ENCODE measurements at regions not wholly inside any gene's neighbourhood (a gene's known extent, or its start where the extent isn't known, plus 50 kb on each side); places are given as distances from the start of the nearest gene placed in this dataset.
A peak's percentile ranks its signal among the peaks of the same experiment; 100 is the strongest.

DNA sequence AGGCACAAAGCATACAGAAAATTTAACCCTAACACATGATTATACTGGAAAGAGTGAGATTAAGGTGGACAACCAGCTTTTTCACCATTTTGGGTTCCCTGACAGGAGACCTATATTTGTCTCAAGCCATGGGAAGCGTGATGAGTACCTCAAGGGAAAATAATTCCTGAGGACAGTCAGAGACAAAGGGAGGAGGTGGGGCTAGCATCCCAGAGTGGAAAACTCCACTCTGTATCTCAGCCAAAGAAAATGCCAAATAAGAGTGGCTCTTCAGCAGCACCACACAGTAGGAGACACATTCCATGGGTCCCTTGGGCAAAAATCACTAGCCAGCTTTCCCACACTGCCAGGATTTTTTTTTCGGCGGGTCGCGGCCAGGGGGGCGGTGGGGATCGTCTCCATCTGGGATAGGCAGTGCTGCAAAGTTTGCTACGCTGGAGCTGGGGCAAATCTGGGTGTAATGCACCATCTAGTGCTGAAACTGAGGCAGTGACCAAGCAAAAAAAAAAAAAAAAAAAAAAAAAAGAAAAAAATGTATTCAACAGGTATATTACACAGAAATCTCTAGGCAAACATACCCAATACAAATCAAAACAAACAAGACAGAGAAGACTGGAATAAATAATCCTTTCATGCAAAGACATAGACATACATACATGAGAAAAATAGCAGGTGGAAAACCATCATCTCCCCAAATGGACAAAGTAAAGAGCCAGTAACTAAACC lies 77.3 kb upstream of the SLC35F1 start:
- TF ChIP-seq, protein P1, sequence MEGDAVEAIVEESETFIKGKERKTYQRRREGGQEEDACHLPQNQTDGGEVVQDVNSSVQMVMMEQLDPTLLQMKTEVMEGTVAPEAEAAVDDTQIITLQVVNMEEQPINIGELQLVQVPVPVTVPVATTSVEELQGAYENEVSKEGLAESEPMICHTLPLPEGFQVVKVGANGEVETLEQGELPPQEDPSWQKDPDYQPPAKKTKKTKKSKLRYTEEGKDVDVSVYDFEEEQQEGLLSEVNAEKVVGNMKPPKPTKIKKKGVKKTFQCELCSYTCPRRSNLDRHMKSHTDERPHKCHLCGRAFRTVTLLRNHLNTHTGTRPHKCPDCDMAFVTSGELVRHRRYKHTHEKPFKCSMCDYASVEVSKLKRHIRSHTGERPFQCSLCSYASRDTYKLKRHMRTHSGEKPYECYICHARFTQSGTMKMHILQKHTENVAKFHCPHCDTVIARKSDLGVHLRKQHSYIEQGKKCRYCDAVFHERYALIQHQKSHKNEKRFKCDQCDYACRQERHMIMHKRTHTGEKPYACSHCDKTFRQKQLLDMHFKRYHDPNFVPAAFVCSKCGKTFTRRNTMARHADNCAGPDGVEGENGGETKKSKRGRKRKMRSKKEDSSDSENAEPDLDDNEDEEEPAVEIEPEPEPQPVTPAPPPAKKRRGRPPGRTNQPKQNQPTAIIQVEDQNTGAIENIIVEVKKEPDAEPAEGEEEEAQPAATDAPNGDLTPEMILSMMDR (IDR thresholded peaks at IDR 0.05; ENCODE audit: unreplicated experiment in 3 of 3): peak; percentile 29 to 54 (median 53)
- no peaks in the 10 kb centered on the region for H3K27me3 Mint-ChIP-seq (ENCODE audit: low read depth)
- peaks cover 6% of the 10 kb centered on the region for H3K9me3 Mint-ChIP-seq
- H3K4me3 Mint-ChIP-seq: peak overlapping the region; percentile 80 to 84 (median 81)
- no peaks in the 10 kb centered on the region for H3K36me3 Mint-ChIP-seq (ENCODE audit: low read depth)
- no peaks in the 10 kb centered on the region for H3K4me1 Mint-ChIP-seq
- H3K27ac Mint-ChIP-seq: peak overlapping the region in 1 of 3 experiments; percentile 21

- Mint-ChIP-seq H3K36me3 (ENCODE audit: low read depth) (no peaks in the 10 kb centered on the region), H3K27me3 (ENCODE audit: low read depth) (no peaks in the 10 kb centered on the region), H3K4me3 (no peak overlapping the region), H3K27ac (no peak overlapping the region), H3K9me3 (no peaks in the 10 kb centered on the region), H3K4me1 (no peaks in the 10 kb centered on the region)
- TF ChIP-seq, protein P1 (IDR thresholded peaks at IDR 0.05; ENCODE audit: unreplicated experiment in 3 of 3): no peak
These were observed 69.8 kb upstream of the SLC35F1 start for GRCh38 chr6:117837261-117837660.

DNA sequence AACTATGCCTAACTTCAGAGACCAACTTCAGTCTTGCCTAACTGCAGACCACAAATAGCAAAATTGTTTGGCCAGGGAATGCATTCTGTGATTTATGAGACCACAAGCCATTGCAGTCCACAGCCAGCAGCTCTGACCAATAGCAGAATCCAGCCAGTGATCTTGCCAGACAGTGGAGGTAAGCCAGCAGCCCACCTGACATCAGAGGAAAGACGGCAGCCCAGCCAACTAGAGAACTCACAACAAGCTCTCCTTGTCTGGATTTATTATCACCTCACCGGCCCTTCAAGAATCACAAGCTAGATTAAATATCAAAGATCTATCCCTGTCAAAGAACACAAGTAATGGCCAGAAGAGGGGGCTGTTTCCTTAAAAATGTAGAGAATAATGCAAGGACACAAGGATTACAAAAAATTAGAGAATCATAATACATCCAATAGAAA lies 66.5 kb upstream of the SLC35F1 start:
- no peak overlapping the region for H3K4me3 Mint-ChIP-seq
- H3K27ac Mint-ChIP-seq: no peak overlapping the region
- H3K4me1 Mint-ChIP-seq: no peaks in the 10 kb centered on the region
- H3K9me3 Mint-ChIP-seq: peaks cover 4% of the 10 kb centered on the region
- H3K36me3 Mint-ChIP-seq (ENCODE audit: low read depth): no peaks in the 10 kb centered on the region
- H3K27me3 Mint-ChIP-seq (ENCODE audit: low read depth): no peaks in the 10 kb centered on the region
- TF ChIP-seq, protein P1 (IDR thresholded peaks at IDR 0.05; ENCODE audit: unreplicated experiment in 3 of 3): peak; percentile 46 to 57 (median 48)

- no peak overlapping the region for H3K4me3 Mint-ChIP-seq
- H3K27me3 Mint-ChIP-seq (ENCODE audit: low read depth): no peaks in the 10 kb centered on the region
- no peaks in the 10 kb centered on the region for H3K36me3 Mint-ChIP-seq (ENCODE audit: low read depth)
- no peak overlapping the region for H3K27ac Mint-ChIP-seq
- peaks cover 22% of the 10 kb centered on the region for H3K9me3 Mint-ChIP-seq
- no peaks in the 10 kb centered on the region for H3K4me1 Mint-ChIP-seq
- TF ChIP-seq, protein P1 (IDR thresholded peaks at IDR 0.05; ENCODE audit: unreplicated experiment in 3 of 3): no peak
These were observed 59.2 kb upstream of the SLC35F1 start for GRCh38 chr6:117847912-117848311.

DNA sequence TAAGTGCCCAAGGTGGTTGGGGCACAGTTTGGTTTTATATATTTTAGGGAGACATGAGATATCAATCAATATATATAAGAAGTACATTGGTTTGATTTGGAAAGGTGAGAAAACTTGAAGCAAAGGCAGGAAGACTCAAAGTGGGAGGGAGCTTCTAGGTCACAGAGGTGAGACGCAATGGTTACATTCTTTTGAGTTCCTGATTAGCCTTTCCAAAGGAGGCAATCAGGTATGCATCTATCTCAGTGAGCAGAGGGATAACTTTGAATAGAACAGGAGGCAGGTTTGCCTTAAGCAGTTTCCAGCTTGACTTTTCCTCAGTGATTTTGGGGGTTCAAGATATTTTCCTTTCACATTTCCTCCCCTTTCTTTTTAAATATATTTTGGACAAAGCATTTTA lies 58.0 kb upstream of the SLC35F1 start:
- TF ChIP-seq, protein P1 (IDR thresholded peaks at IDR 0.05; ENCODE audit: unreplicated experiment in 3 of 3): no peak
- H3K9me3 Mint-ChIP-seq: peaks cover 31% of the 10 kb centered on the region
- H3K27ac Mint-ChIP-seq: no peak overlapping the region
- no peaks in the 10 kb centered on the region for H3K27me3 Mint-ChIP-seq (ENCODE audit: low read depth)
- no peak overlapping the region for H3K4me3 Mint-ChIP-seq
- no peaks in the 10 kb centered on the region for H3K4me1 Mint-ChIP-seq
- no peaks in the 10 kb centered on the region for H3K36me3 Mint-ChIP-seq (ENCODE audit: low read depth)
